HG03060 (cell line): ENCODE measurements at regions not wholly inside any gene's neighbourhood (a gene's known extent, or its start where the extent isn't known, plus 50 kb on each side); places are given as distances from the start of the nearest gene placed in this dataset.

Experiments used
- ATAC-seq: cut with Tn5 transposase; IDR thresholded peaks from one replicate; pipeline ENCODE4 v1.9.1; 2021; ENCODE audit warnings: low read depth, moderate number of reproducible peaks; ENCODE audit not compliant: unreplicated experiment

- ATAC-seq: no peak
Measured at GRCh38 chr2:146323564-146323963, 1521.3 kb upstream of the ACVR2A start.

GRCh38 chr2:146321175-146321574 lies 1523.7 kb upstream of the ACVR2A start:
- ATAC-seq: no peak

DNA sequence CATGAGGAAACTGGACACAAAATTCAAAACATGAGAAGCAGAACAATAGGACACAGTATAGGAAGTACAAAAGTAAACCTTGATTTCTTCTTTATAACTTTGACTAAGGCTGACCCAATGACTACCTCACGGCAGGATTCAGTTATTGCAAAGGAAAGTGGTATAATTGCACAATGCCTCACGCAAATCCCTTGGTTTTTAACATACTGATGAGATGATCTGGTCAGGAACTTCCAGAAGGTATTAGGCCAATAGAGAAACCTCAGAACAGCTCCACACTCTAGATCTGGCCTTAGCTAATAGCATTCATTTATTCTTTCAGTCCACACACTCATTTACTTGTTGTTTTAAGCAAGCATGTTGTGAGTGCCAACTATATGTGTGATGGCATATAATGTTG lies 1526.9 kb upstream of the ACVR2A start:
- no peak for ATAC-seq

- ATAC-seq: no peak
Measured at GRCh38 chr2:146312899-146313298, 1531.9 kb upstream of the ACVR2A start.

DNA sequence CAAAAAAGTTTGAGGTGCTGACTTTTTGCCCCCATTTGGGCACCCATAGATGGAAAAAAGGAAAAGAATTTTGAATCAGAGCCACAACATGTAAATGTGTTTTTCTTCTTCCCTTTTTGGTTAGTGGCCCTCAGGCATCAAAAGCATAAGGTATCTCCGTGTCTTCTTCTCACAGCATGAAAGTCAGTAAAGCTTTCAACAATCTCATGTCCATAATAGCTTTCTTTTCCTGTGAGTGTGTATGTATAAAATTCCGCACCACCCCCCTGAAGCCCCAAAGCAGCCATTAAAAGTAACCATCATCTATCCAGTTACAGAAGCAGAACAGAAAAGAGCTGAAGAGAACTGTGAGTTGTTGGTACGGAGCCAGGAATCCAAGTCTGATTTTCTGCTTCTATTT lies 1539.7 kb upstream of the ACVR2A start:
- ATAC-seq: no peak

DNA sequence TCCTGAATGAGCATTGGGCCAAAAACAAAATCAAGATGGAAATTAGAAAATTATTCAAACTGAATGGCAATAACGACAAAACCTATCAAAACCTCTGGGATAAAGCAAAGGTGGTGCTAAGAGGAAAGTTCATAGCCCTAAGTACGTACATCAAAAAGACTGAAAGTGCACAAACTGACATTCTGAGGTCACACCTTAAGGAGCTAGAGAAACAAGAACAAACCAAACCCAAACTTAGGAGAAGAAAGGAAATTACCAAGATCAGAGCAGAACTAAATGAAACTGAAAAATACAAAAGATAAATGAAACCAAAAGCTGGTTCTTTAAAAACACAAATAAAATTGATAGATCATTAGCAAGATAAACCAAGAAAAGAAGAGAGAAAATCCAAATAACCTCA lies 1543.5 kb upstream of the ACVR2A start:
- no peak for ATAC-seq

DNA sequence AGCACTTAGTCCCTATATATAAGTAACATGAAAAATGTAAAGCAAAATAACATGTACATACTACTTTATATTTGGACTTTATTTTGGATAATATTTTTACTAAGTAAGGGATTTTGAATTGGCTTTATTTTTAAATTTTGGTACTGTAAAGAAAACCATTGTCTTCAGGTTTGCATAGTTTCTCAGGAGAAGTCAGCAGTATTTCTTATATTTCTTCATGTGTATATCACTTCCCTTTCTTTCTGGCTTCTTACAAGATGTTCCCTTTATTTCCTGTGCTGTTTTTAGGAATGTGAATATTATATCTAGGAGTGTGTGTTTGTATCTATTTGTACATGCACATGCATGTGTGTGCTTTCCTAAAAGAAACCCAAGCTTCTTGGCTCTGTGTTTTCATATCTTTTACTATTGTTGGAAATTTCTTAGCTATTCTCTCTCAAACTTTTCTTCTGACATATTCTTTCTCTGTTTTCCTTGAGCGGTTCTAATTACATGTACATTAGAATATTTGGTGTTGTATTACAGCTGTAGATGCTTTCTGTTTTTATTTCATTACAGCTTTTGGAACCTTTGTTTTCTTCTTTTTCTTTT lies 1549.7 kb upstream of the ACVR2A start:
- ATAC-seq: no peak

- ATAC-seq: no peak
Measured at GRCh38 chr2:146287281-146287680, 1557.5 kb upstream of the ACVR2A start.

DNA sequence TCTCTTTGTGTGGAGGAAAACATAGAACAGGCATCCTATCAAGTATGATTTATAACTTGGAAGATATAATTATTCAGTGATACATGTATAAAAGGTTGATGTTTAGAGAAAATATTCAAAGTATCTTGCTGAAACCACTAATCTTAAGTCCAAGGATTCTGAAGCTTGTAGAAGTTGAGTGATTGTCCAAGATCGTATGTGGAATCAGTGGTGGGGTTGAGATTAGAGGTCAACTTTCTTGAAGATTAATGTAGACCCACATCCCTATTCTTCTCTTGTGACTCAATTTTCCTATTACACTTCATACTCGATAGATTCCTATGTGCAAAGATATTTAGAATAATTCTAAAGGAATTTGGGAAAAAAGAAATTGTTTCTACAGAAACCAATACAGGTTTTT lies 1565.9 kb upstream of the ACVR2A start:
- ATAC-seq: no peak

GRCh38 chr2:146271131-146271831 lies 1573.5 kb upstream of the ACVR2A start:
- no peak for ATAC-seq

GRCh38 chr2:146270618-146271017 lies 1574.2 kb upstream of the ACVR2A start:
- no peak for ATAC-seq

DNA sequence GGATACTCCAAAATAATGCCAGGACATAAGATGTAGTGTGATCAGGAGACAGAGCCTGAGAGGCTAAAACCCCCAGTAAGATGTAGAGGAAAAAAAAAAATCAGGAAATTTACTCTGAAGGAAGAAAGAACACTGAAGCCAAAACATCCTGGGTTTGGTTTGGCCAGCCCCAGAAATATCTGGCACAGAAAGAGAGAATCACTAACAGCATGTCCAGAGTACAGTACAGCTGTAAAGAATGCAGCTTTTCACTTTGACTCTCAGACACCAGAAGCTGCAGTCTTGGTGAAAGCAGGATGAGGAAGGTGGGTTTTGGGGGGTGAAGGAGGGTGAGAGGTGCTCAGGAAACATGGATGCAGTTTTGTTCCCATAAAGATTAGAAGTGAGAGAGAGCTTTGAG lies 1577.7 kb upstream of the ACVR2A start:
- no peak for ATAC-seq

DNA sequence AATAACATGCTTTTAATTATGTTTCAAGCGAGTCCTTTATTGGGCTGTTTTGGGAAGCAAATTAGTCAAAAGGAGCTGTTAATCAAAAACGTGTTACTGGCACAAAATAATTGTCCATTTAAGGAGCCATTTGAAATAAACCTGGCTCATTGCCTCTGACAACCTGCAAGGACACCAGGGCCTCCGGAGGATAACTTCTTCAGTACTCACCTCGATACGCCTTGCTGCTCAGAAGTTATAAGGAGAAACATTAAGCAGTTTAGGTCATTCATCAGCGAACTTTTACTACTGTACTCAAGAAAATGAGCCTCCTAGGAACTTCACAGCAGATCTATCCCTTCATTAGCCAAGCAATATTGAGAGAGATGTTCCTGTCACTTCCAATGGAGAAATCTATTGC lies 1579.2 kb upstream of the ACVR2A start:
- no peak for ATAC-seq

DNA sequence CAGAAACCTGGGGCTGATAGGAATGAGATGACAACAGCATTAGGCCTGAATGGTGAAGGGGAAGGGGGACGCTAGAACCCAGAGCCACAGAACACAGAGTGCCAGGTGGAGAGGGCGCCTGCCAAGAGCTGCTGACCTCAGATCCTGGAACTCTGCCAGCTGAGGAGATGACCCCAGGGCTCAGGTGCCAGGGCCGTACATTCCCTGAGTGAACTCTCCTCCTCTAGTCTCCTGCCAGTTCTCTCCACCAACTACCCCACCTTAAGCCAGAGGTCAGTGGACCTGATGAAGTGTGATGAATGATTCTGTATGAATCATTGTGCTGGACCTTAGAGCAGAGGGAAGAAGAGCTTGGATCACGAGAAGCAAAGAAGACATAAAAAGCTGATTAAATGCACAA lies 1582.2 kb upstream of the ACVR2A start:
- ATAC-seq: no peak

DNA sequence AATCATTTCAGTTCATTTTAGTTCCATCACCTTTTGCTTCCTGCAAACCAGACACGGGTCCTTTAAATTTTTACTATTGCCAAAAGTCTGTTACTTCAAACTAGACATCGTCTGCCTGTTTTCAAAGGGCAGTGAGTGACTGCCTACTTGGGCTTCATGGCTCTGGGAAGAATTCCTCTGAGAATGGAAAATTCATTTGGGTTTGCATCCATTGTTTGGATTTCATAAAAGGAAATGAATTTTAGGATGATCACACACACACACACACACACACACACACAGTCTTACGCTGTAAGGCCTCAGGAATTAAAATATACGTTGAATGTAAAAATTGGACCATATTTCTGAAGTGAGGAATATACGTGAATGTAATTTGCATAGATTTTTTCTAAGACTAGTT lies 1584.3 kb upstream of the ACVR2A start:
- no peak for ATAC-seq

GRCh38 chr2:146259816-146260215 lies 1585.0 kb upstream of the ACVR2A start:
- ATAC-seq: no peak

GRCh38 chr2:146258071-146258470 lies 1586.8 kb upstream of the ACVR2A start:
- no peak for ATAC-seq

DNA sequence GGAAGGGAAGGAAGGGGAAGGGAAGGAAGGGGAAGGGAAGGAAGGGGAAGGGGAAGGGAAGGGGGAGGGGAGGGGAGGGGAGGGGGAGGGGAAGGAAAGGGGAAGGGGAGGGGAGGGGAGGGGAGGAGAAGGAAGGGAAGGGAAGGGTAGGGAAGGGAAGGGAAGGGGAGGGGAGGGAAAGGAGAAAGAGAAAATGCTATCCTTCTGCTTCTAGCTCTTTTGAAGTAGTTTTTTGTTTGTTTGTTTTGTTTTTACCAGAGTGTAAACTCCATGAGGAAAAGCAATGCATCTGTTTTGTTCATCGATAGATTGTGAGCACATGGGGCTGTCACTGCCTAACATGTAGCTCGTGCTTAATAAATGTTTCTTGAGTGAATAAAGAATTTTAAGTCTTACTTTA lies 1592.7 kb upstream of the ACVR2A start:
- no peak for ATAC-seq

DNA sequence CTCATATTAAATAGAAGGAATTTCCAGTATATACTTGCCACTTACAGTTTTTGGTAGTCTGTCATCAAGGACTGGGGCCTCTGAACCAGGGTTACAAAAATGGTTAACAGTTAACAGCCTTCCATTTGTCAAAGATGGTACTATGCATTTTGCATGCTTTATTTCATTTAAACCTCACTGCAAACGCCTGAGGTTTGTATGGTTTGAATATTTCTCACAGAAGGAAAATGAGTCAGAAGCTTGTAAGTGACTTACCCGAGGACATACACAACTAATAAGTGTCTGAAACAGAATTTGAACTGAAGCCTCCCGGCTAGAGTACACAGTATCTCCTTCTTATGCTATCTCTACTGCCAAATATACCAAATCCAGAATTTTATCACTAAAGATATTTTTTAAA lies 1593.5 kb upstream of the ACVR2A start:
- no peak for ATAC-seq

DNA sequence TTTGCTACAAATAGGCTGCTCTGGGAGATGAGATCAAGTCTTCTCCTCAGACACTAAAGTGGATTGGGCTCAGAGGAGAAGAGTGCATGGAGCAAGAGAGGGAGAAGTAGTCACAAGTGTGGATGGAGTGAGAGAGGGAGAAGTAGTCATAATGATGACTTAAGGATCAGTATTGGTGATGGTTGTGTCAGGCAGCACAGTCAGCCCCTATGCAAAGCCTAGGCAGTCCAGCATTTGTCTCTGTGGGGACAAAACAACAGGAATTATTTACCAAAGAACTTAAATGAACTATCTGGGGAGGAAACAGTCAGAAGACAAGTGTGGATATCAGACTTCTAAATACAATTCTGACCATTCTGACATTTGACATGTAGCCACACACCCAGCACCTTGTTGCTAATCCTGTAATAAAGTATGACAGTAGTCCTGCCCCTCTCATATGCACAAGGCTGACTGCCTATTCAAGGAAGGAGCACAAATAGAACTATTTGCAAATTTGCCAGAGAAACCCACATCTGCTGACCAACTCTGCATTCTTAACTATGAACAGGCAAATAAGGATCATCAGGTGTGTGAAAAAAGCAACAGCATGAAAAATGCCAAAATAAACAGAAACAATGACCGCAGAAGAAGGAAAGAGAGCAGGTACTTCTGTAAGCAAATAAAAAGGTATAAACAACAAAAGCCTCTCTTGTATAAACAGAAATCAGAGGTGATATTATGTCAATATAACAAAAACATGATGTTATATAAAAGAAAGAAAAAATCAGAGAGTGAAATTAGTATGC lies 1597.9 kb upstream of the ACVR2A start:
- no peak for ATAC-seq

GRCh38 chr2:146246002-146246735 lies 1598.7 kb upstream of the ACVR2A start:
- no peak for ATAC-seq
